Liver (tissue), 8 donors: ENCODE measurements at regions not wholly inside any gene's neighbourhood (a gene's known extent, or its start where the extent isn't known, plus 50 kb on each side); places are given as distances from the start of the nearest gene placed in this dataset.
"Not testable (repeated sequence)": the region's sequence is repeated elsewhere in the genome, so short reads cannot be mapped to it uniquely, and the experiment has no call there.

Source experiments
- DNase-seq: peaks from one replicate; pipeline ENCODE4 v3.0.0-alpha.2; 2017; ENCODE audit warnings: low spot score
- H3K27ac ChIP-seq, 2 donors: one replicate each; pipeline ENCODE4 v1.7.0; 2013; ENCODE audit warnings: inconsistent platforms in 2 of 2, low read length in 2 of 2, control low read depth in 1 of 2, low read depth in 1 of 2, mild to moderate bottlenecking in 1 of 2
- H3K27me3 ChIP-seq, 4 donors: one replicate each; pipeline versions ENCODE4 v1.6.1 to v1.7.0; 2013; ENCODE audit warnings: low read length in 3 of 4, inconsistent platforms in 1 of 4, mild to moderate bottlenecking in 1 of 4, moderate library complexity in 1 of 4; ENCODE audit not compliant: control insufficient read depth in 4 of 4, insufficient read depth in 4 of 4
- H3K36me3 ChIP-seq, 4 donors: one replicate each; pipeline versions ENCODE4 v1.6.1 to v1.7.0; 2013; ENCODE audit warnings: low read length in 3 of 4, mild to moderate bottlenecking in 3 of 4, low read depth in 1 of 4, moderate library complexity in 1 of 4; ENCODE audit not compliant: control insufficient read depth in 4 of 4, insufficient read depth in 3 of 4
- H3K4me1 ChIP-seq, 4 donors: one replicate each; pipeline versions ENCODE4 v1.6.1 to v1.7.0; 2013; ENCODE audit warnings: low read length in 3 of 4, mild to moderate bottlenecking in 3 of 4, moderate library complexity in 1 of 4; ENCODE audit not compliant: control insufficient read depth in 4 of 4, insufficient read depth in 4 of 4
- H3K4me3 ChIP-seq, 3 donors: one replicate each; pipeline versions ENCODE4 v1.6.1 to v1.7.0; 2013; ENCODE audit warnings: low read length in 3 of 3, control low read depth in 1 of 3, low read depth in 1 of 3, mild to moderate bottlenecking in 1 of 3
- H3K9ac ChIP-seq, 2 donors: one replicate each; pipeline ENCODE4 v1.7.0; 2013; ENCODE audit warnings: low read length in 2 of 2, mild to moderate bottlenecking in 2 of 2, moderate library complexity in 2 of 2, control low read depth in 1 of 2, low read depth in 1 of 2
- H3K9me3 ChIP-seq, 4 donors: one replicate each; pipeline versions ENCODE4 v1.6.1 to v1.7.0; 2013; ENCODE audit warnings: low read length in 3 of 4; ENCODE audit not compliant: control insufficient read depth in 4 of 4
- FOXA1 ChIP-seq: IDR thresholded peaks from 2 replicates; pipeline ENCODE4 v1.6.1; 2016; ENCODE audit warnings: antibody characterized with exemption
- HNF4G ChIP-seq: IDR thresholded peaks from 2 replicates; pipeline ENCODE4 v1.6.1; 2016; ENCODE audit warnings: antibody characterized with exemption
- JUND ChIP-seq, 2 donors: IDR thresholded peaks; 2 replicates each; pipeline ENCODE4 v1.6.1; 2016; ENCODE audit warnings: antibody characterized with exemption in 2 of 2
- NR2F2 ChIP-seq: IDR thresholded peaks from 2 replicates; pipeline ENCODE4 v1.6.1; 2016; ENCODE audit warnings: antibody characterized with exemption
- RAD21 ChIP-seq, 2 donors: IDR thresholded peaks; 2 replicates each; pipeline ENCODE4 v1.6.1; 2016; ENCODE audit warnings: antibody characterized with exemption in 2 of 2, mild to moderate bottlenecking in 2 of 2
- RXRA ChIP-seq, 2 donors: IDR thresholded peaks; 2 replicates each; pipeline ENCODE4 v1.6.1; 2017 to 2018; ENCODE audit warnings: antibody characterized with exemption in 2 of 2, mild to moderate bottlenecking in 1 of 2
- SP1 ChIP-seq: IDR thresholded peaks from 2 replicates; pipeline ENCODE4 v1.6.1; 2018; ENCODE audit warnings: antibody characterized with exemption, mild to moderate bottlenecking
- TAF1 ChIP-seq: conservative IDR thresholded peaks from 2 replicates; pipeline ENCODE4 v1.6.1; 2016; ENCODE audit warnings: antibody characterized with exemption, mild to moderate bottlenecking
- WGBS: extraction: QIAGEN DNeasy Blood & Tissue Kit; methylation state at CpG from one replicate; pipeline ENCODE4 v1.1.7; 2013; 5-methylcytosine and 5-hydroxymethylcytosine counted together
- TF ChIP-seq, protein P1 (sequence below): IDR thresholded peaks from 2 replicates; pipeline ENCODE4 v1.6.1; 2016; ENCODE audit warnings: antibody characterized with exemption
- TF ChIP-seq, protein P2 (sequence below): IDR thresholded peaks from 2 replicates; pipeline ENCODE4 v1.6.1; 2016; ENCODE audit warnings: antibody characterized with exemption, mild to moderate bottlenecking
- TF ChIP-seq, protein P3 (sequence below): fragments of 150-350 bp; IDR thresholded peaks from 2 replicates; pipeline ENCODE4 v1.5.1; 2017; ENCODE audit warnings: improper control_type of control experiment, low read depth, low read length; ENCODE audit not compliant: missing input control
- donor health status: healthy.
- donor health status: healthy.
- donor health status: healthy.
- donor health status: healthy.
- donor health status: healthy.

DNA sequence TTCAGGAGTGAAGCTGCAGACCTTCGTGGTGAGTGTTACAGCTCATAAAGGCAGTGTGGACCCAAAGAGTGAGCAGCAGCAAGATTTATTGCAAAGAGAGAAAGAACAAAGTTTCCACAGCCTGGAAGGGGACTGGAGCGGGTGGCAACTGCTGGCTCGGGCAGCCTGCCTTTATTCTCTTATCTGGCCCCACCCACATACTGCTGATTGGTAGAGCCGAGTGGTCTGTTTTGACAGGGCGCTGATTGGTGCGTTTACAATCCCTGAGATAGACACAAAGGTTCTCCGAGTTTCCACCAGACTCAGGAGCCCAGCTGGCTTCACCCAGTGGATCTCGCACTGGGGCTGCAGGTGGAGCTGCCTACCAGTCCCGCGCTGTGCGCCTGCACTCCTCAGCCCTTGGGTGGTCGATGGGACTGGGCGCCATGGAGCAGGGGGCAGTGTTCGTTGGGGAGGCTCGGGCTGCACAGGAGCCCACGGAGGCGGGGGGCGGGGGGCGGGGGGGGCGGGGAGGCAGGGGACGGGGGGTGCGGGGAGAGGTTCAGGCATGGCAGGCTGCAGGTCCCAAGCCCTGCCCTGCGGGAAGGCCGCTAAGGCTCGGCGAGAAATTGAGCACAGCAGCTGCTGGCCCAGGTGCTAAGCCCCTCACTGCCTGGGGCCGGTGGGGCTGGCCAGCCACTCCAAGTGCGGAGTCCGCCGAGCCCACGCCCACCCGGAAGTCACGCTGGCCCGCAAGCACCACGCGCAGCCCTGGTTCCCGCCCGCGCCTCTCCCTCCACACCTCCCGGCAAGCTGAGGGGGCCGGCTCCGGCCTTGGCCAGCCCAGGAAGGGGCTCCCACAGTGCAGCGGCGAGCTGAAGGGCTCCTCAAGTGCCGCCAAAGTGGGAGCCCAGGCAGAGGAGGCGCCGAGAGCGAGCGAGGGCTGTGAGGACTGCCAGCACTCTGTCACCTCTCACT is 59.9 kb upstream of the EN2 start:
- 90% methylated on average over 49 of the region's 49 CpGs for WGBS
- not testable (repeated sequence) for DNase-seq, H3K9ac ChIP-seq, H3K4me3 ChIP-seq, H3K4me1 ChIP-seq, H3K9me3 ChIP-seq, H3K27me3 ChIP-seq, H3K36me3 ChIP-seq, H3K27ac ChIP-seq

DNA sequence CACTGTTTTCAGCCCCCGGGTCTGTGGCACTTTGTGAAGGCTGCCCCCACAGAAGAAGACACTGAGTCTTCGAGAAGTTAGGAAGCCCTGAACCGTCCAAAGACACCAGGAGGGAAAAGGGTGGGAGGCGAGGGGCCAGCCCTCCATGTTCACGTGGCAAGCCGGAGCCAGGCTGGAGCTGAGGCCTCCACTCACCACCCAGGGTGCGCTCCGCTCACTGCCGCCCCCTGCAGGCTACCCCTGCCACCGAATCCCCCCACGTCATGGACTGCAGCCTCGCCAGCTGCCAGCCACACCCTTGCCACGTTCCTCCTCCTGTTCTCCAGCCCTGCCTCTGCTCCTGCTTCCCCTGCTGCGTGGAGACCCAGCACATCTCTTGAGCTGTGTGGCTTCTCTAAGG is 59.0 kb upstream of the EN2 start:
- Histone ChIP-seq H3K36me3 (no peaks in the 10 kb centered on the region), H3K9ac (no peak overlapping the region), H3K9me3 (peaks cover 0 to 2% (median 0%) of the 10 kb centered on the region in 4 donors), H3K27ac (no peak overlapping the region), H3K27me3 (peaks cover 0 to 2% (median 1%) of the 10 kb centered on the region in 4 donors), H3K4me3 (no peak overlapping the region), H3K4me1 (no peaks in the 10 kb centered on the region)
- 75% methylated on average over 14 of the region's 14 CpGs for WGBS
- DNase-seq, result no peak
- TF ChIP-seq RXRA (IDR thresholded peaks at IDR 0.05) (no peak), RAD21 (IDR thresholded peaks at IDR 0.05) (no peak), TAF1 (no peak), JUND (IDR thresholded peaks at IDR 0.05) (no peak), SP1 (no peak), HNF4G (no peak), NR2F2 (no peak), FOXA1 (no peak)
- TF ChIP-seq, protein P1, sequence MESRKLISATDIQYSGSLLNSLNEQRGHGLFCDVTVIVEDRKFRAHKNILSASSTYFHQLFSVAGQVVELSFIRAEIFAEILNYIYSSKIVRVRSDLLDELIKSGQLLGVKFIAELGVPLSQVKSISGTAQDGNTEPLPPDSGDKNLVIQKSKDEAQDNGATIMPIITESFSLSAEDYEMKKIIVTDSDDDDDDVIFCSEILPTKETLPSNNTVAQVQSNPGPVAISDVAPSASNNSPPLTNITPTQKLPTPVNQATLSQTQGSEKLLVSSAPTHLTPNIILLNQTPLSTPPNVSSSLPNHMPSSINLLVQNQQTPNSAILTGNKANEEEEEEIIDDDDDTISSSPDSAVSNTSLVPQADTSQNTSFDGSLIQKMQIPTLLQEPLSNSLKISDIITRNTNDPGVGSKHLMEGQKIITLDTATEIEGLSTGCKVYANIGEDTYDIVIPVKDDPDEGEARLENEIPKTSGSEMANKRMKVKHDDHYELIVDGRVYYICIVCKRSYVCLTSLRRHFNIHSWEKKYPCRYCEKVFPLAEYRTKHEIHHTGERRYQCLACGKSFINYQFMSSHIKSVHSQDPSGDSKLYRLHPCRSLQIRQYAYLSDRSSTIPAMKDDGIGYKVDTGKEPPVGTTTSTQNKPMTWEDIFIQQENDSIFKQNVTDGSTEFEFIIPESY, result no peak
- TF ChIP-seq, protein P2, sequence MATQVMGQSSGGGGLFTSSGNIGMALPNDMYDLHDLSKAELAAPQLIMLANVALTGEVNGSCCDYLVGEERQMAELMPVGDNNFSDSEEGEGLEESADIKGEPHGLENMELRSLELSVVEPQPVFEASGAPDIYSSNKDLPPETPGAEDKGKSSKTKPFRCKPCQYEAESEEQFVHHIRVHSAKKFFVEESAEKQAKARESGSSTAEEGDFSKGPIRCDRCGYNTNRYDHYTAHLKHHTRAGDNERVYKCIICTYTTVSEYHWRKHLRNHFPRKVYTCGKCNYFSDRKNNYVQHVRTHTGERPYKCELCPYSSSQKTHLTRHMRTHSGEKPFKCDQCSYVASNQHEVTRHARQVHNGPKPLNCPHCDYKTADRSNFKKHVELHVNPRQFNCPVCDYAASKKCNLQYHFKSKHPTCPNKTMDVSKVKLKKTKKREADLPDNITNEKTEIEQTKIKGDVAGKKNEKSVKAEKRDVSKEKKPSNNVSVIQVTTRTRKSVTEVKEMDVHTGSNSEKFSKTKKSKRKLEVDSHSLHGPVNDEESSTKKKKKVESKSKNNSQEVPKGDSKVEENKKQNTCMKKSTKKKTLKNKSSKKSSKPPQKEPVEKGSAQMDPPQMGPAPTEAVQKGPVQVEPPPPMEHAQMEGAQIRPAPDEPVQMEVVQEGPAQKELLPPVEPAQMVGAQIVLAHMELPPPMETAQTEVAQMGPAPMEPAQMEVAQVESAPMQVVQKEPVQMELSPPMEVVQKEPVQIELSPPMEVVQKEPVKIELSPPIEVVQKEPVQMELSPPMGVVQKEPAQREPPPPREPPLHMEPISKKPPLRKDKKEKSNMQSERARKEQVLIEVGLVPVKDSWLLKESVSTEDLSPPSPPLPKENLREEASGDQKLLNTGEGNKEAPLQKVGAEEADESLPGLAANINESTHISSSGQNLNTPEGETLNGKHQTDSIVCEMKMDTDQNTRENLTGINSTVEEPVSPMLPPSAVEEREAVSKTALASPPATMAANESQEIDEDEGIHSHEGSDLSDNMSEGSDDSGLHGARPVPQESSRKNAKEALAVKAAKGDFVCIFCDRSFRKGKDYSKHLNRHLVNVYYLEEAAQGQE, result no peak
- TF ChIP-seq, protein P3, sequence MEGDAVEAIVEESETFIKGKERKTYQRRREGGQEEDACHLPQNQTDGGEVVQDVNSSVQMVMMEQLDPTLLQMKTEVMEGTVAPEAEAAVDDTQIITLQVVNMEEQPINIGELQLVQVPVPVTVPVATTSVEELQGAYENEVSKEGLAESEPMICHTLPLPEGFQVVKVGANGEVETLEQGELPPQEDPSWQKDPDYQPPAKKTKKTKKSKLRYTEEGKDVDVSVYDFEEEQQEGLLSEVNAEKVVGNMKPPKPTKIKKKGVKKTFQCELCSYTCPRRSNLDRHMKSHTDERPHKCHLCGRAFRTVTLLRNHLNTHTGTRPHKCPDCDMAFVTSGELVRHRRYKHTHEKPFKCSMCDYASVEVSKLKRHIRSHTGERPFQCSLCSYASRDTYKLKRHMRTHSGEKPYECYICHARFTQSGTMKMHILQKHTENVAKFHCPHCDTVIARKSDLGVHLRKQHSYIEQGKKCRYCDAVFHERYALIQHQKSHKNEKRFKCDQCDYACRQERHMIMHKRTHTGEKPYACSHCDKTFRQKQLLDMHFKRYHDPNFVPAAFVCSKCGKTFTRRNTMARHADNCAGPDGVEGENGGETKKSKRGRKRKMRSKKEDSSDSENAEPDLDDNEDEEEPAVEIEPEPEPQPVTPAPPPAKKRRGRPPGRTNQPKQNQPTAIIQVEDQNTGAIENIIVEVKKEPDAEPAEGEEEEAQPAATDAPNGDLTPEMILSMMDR, result no peak
